AG09319 (cell line): ENCODE measurements at regions not wholly inside any gene's neighbourhood (a gene's known extent, or its start where the extent isn't known, plus 50 kb on each side); places are given as distances from the start of the nearest gene placed in this dataset.

Source experiments
- DNase-seq: peaks from one replicate; pipeline ENCODE4 v3.0.0-alpha.2; 2010; ENCODE audit warnings: low read depth; ENCODE audit errors: extremely low read depth
- TF ChIP-seq, protein P1 (sequence below): IDR thresholded peaks from 2 replicates; pipeline ENCODE4 v1.5.1; 2011; ENCODE audit warnings: low read depth, mild to moderate bottlenecking, inconsistent platforms, low read length, moderate library complexity

DNA sequence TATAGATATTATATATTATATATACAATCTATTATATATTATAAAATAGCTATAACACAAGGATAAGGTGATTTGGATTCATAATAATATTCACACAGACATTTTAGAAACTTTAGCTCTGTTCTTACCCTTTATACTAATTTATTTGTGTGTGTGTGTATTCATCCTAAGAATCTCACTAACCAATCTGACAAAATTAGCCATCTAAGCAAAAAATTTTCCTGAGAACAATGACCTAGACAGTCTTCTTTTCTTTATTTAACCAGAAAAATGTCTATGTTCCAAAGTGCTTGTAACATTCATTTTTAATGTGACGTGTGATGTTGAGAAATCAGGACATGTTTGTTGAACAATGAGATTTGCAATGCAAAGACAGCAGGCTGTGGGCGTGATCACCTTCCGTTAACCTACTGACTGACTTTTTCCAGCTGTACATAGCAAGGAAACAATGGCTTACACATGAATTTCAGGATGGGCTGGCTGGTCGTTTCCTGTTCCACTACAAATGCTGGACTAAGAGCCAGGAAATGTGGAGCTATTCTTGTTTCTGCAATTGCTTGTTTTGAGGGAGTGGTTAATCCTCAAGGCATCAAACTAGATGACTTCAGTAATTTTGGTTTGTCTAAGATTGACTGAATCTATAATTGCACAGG, 634.6 kb upstream of the ARGLU1 start:
- no peak for DNase-seq

DNA sequence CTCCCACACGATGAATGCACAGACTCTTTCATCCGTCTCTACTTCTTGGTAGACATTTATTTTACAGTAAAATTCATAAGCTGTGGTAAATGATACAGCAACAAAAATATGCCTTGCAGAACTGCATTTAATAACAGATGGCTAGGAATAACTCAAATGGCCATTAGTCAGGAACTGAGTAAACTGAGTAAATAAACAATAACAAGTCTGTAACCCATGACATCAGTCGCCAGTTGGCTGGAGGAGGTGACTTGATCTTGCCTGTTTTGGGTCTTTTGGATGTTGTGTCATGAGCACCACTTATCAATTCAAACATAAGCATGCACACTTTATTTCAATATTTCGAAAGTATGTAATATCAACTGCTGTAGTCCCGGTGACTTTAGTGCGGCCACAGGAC, 632.6 kb upstream of the ARGLU1 start:
- TF ChIP-seq, protein P1, sequence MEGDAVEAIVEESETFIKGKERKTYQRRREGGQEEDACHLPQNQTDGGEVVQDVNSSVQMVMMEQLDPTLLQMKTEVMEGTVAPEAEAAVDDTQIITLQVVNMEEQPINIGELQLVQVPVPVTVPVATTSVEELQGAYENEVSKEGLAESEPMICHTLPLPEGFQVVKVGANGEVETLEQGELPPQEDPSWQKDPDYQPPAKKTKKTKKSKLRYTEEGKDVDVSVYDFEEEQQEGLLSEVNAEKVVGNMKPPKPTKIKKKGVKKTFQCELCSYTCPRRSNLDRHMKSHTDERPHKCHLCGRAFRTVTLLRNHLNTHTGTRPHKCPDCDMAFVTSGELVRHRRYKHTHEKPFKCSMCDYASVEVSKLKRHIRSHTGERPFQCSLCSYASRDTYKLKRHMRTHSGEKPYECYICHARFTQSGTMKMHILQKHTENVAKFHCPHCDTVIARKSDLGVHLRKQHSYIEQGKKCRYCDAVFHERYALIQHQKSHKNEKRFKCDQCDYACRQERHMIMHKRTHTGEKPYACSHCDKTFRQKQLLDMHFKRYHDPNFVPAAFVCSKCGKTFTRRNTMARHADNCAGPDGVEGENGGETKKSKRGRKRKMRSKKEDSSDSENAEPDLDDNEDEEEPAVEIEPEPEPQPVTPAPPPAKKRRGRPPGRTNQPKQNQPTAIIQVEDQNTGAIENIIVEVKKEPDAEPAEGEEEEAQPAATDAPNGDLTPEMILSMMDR = no peak
- no peak for DNase-seq

More for the DNA sequence above, 634.6 kb upstream of the ARGLU1 start:
- TF ChIP-seq, protein P1 = no peak

DNA sequence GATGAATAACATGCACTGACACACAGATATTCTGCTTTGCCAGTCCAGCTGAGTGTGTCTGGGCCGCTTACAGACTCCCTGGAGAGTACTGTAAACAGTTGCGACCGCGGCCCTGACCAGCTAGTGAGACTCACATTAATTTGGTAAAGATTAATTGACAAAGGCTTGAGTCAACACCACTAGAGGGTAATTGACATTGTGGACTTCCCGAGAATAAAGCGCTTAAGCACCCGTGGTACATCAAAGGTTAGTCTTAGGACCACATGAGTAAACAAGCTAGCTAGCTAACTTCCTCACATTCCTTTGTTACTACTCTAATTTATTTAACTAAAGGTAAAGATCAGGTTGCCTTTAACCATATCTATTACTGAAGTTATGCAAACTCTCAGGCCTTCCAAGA, 624.4 kb upstream of the ARGLU1 start:
- TF ChIP-seq, protein P1 = no peak
- DNase-seq = no peak

DNA sequence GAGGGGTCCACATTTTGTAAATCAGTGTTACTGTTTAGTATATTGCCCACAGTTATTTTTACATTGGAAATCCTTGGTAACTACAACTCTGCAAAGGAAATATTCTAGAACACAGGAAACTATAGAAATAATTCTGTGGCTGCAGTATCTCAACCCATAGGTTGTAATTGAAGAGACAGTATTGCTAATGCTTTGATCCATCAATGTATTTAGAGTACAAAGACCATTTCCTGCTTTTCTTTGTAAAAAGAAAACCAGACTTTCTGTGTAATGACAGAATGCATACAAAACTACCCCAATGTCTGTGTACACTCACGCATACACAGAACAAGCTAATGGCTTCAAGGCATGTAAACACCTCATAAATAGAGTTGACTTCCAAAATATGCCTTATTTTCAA, 622.1 kb upstream of the ARGLU1 start:
- DNase-seq = no peak
- TF ChIP-seq, protein P1 = no peak

DNA sequence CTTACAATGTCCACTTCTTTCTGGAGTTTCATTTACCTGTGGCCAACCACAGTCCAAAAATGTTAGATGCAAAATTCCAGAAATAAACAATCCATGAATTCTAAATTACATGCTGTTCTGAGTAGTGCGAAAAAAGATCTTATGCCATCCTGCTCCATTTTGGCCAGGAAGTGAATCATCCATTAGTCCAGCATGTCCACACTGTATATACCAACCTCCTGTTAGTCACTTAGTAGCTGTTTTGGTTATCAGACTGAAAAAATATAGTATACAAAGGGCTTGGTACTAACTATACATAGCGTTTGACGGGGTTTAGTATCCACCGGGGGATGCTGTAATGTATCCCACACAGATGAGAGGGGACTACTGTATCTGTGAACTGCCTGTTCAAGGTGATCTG, 618.0 kb upstream of the ARGLU1 start:
- no peak for DNase-seq
- TF ChIP-seq, protein P1 = no peak

DNA sequence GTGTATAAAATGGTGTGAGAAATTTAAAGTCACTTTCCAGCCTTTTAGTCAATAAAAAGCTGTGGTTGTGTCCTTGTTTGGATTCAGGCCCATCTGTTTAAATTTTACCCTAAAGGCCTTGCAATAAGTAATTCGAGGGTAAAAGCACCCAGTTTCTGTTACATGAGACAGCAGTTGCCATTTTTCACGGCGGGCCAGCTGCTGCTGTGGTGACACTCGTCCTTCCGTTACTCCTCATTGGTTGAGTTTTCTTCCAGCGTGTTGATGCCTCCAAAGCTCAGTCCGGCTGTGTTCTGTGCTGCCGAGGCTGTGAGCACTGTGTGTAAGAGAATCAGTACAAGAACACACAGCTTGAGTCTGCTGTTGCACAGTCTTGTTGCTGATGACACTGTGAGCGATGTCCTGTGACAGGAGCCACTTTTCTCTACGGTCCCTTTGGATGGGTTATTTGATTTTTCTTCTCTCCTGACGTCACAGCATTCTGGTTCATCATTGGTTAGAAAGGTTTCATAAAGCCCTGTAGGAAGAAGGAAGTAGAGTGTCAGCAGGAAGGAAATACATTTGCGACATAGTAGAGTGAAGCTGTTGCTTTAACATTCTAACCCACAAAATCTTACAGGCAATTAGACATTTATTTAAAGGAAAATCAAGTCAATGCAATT, 602.5 kb upstream of the ARGLU1 start:
- no peak for DNase-seq
- TF ChIP-seq, protein P1 = no peak

DNA sequence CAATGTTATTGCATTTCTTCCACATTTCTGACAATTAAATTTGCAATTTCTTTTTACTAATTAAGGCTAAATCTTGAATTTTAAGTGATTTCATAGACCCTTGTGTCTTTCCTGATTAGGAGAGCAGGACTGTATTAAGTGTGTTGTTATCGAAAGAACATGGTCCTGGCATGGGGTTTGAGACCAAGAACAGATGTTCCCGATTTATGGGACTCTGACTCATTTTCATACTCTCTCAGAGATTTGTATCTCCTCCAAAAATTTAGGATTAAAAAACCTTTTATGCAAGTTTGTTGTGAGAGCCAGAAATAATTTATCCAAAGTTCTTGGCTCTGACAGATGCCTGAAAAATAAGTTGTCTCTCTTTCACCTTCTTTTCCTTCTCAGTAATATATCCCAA, 589.3 kb upstream of the ARGLU1 start:
- DNase-seq = no peak
- TF ChIP-seq, protein P1 = no peak
